AG09309 (cell line): ENCODE measurements at regions not wholly inside any gene's neighbourhood (a gene's known extent, or its start where the extent isn't known, plus 50 kb on each side); places are given as distances from the start of the nearest gene placed in this dataset.
A peak's percentile ranks its signal among the peaks of the same experiment; 100 is the strongest.

ENCODE experiments used
- DNase-seq: peaks from one replicate; pipeline ENCODE4 v3.0.0-alpha.2; 2010; ENCODE audit warnings: low read depth
- H3K4me3 ChIP-seq: 2 replicates; pipeline ENCODE4 v1.5.1; 2011; ENCODE audit warnings: mild to moderate bottlenecking, low read depth, low read length, moderate library complexity; ENCODE audit not compliant: control insufficient read depth
- CTCF ChIP-seq: IDR thresholded peaks from 2 replicates; pipeline ENCODE4 v1.5.1; 2011; ENCODE audit warnings: mild to moderate bottlenecking, low read depth, low read length, inconsistent platforms; ENCODE audit not compliant: insufficient read depth, control insufficient read depth; ENCODE audit errors: missing control alignments

GRCh38 chr16:64864232-64864809, 257.5 kb downstream of the CDH11 start:
- no peak overlapping the region for H3K4me3 ChIP-seq
- TF ChIP-seq CTCF, result no peak
- DNase-seq, result peak; percentile 61

GRCh38 chr16:64858076-64858475, 263.8 kb downstream of the CDH11 start:
- TF ChIP-seq CTCF, result no peak
- no peak for DNase-seq
- no peak overlapping the region for H3K4me3 ChIP-seq

- no peak for DNase-seq
- H3K4me3 ChIP-seq, result no peak overlapping the region
- no peak for TF ChIP-seq CTCF
Measured at GRCh38 chr16:64857411-64857810, 264.5 kb downstream of the CDH11 start.

GRCh38 chr16:64853551-64853950, 268.3 kb downstream of the CDH11 start:
- TF ChIP-seq CTCF, result no peak
- no peak for DNase-seq
- no peak overlapping the region for H3K4me3 ChIP-seq

- no peak for TF ChIP-seq CTCF
- H3K4me3 ChIP-seq, result no peak overlapping the region
- DNase-seq, result no peak
Measured at GRCh38 chr16:64846966-64847365, 274.9 kb downstream of the CDH11 start.

DNA sequence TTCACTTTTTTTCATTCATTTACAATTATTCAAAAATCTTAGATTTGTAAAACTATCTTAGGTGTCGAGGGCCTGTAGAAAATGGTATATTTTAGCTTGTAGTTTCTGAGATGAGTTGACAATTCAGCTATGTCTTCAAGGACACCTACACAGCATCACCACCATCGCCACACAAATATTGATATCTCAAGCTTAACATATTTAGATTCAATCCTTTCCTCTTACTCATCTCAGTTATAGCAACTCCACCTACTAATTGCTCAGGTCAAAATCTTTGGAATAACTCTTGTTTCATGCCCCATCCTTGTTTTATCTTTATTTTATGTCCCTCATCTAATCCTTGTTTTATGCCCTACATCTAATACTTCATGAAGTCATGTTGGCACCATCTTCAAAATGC, 276.8 kb downstream of the CDH11 start:
- no peak for DNase-seq
- H3K4me3 ChIP-seq, result no peak overlapping the region
- no peak for TF ChIP-seq CTCF

DNA sequence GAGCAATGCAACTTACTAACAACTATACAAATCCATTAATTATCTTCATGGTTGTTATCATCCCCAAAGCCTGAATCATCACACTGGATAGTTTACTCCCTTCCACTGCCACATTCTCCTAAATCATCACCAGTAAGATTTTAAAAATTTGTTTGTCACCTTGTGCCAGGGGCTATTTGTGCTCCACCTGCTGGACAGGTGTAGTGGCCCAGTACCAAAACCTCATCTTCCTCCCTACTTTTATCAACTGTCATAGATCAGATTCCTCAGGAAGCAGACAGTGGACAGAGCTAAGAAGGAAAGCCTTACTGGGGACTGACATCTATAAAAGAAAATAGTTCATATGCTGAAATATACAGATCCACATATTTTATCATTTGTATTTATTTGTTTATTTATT, 280.4 kb downstream of the CDH11 start:
- no peak for DNase-seq
- TF ChIP-seq CTCF, result no peak

More for the DNA sequence above, 280.4 kb downstream of the CDH11 start:
- no peak overlapping the region for H3K4me3 ChIP-seq
